OCI-M1 (cell line): ENCODE measurements at regions not wholly inside any gene's neighbourhood (a gene's known extent, or its start where the extent isn't known, plus 50 kb on each side); places are given as distances from the start of the nearest gene placed in this dataset.
"Not testable (repeated sequence)": the region's sequence is repeated elsewhere in the genome, so short reads cannot be mapped to it uniquely, and the experiment has no call there.

Source experiments
- DNase-seq: peaks from one replicate; lab custom pipeline; 2025; lab: John Stamatoyannopoulos, UW

- no peak for DNase-seq
Measured at GRCh38 chr3:127439621-127440020, 150.9 kb downstream of the TPRA1 start.

GRCh38 chr3:127438951-127439350 lies 151.1 kb upstream of the PRR20G start:
- DNase-seq, result no peak

GRCh38 chr3:127438371-127438770 lies 150.5 kb upstream of the PRR20G start:
- no peak for DNase-seq

- DNase-seq, result not testable (repeated sequence)
Measured at GRCh38 chr3:127435299-127435698, 147.5 kb upstream of the PRR20G start.

GRCh38 chr3:127431066-127431465 lies 143.2 kb upstream of the PRR20G start:
- peak; percentile 4 for DNase-seq

GRCh38 chr3:127428344-127428997 lies 140.6 kb upstream of the PRR20G start:
- DNase-seq, result no peak

GRCh38 chr3:127427666-127428065 lies 139.8 kb upstream of the PRR20G start:
- no peak for DNase-seq

- DNase-seq, result no peak
Measured at GRCh38 chr3:127427156-127427555, 139.3 kb upstream of the PRR20G start.

- DNase-seq, result no peak
Measured at GRCh38 chr3:127426444-127427153, 138.8 kb upstream of the PRR20G start.

GRCh38 chr3:127425505-127426443 lies 137.9 kb upstream of the PRR20G start:
- no peak for DNase-seq

GRCh38 chr3:127424766-127425504 lies 137.1 kb upstream of the PRR20G start:
- DNase-seq, result no peak

- no peak for DNase-seq
Measured at GRCh38 chr3:127423856-127424765, 136.3 kb upstream of the PRR20G start.

GRCh38 chr3:127422663-127423375 lies 135.0 kb upstream of the PRR20G start:
- DNase-seq, result no peak

GRCh38 chr3:127421943-127422662 lies 134.3 kb upstream of the PRR20G start:
- DNase-seq, result no peak

GRCh38 chr3:127420829-127421228 lies 133.0 kb upstream of the PRR20G start:
- no peak for DNase-seq

GRCh38 chr3:127419641-127420553 lies 132.1 kb upstream of the PRR20G start:
- no peak for DNase-seq

GRCh38 chr3:127419182-127419581 lies 131.3 kb upstream of the PRR20G start:
- no peak for DNase-seq

GRCh38 chr3:127418560-127419147 lies 130.8 kb upstream of the PRR20G start:
- no peak for DNase-seq
